ENCODE measurements at regions not wholly inside any gene's neighbourhood (a gene's known extent, or its start where the extent isn't known, plus 50 kb on each side); places are given as distances from the start of the nearest gene placed in this dataset.

- no peak for TF ChIP-seq EZH2 (IDR thresholded peaks at IDR 0.05; ENCODE audit: insufficient read depth, poor library complexity, severe bottlenecking)
- no peak for TF ChIP-seq EZH2phosphoT487 (IDR thresholded peaks at IDR 0.05; ENCODE audit: insufficient read depth, low read depth)
Observed at GRCh38 chr7:110129159-110129558, 961.8 kb upstream of the LRRN3 start.
